ENCODE measurements at regions not wholly inside any gene's neighbourhood (a gene's known extent, or its start where the extent isn't known, plus 50 kb on each side); places are given as distances from the start of the nearest gene placed in this dataset.

- DNase-seq (ENCODE audit: low read depth, low spot score) = no peak
- H3K4me3 ChIP-seq (ENCODE audit: low read depth, low read length) = no peak overlapping the region
- TF ChIP-seq CTCF (IDR thresholded peaks at IDR 0.05; ENCODE audit: insufficient read depth, low read length, missing control alignments) = no peak
- CTCF ChIA-PET = no interaction called here
- POLR2A ChIA-PET = no interaction called here
These were observed 1962.5 kb downstream of the ARAP2 start for GRCh38 chr4:34281826-34282225.

GRCh38 chr4:34289489-34289888 lies 1954.8 kb downstream of the ARAP2 start:
- POLR2A ChIA-PET = no interaction called here
- TF ChIP-seq CTCF (IDR thresholded peaks at IDR 0.05; ENCODE audit: insufficient read depth, low read length, missing control alignments) = no peak
- CTCF ChIA-PET = no interaction called here
- no peak overlapping the region for H3K4me3 ChIP-seq (ENCODE audit: low read depth, low read length)
- DNase-seq (ENCODE audit: low read depth, low spot score) = no peak

- H3K4me3 ChIP-seq (ENCODE audit: low read depth, low read length) = no peak overlapping the region
- ChIA-PET CTCF (no interaction called here), POLR2A (no interaction called here)
- no peak for TF ChIP-seq CTCF (IDR thresholded peaks at IDR 0.05; ENCODE audit: insufficient read depth, low read length, missing control alignments)
- no peak for DNase-seq (ENCODE audit: low read depth, low spot score)
These were observed 1954.4 kb downstream of the ARAP2 start for GRCh38 chr4:34289962-34290361.

- no peak for DNase-seq (ENCODE audit: low read depth, low spot score)
- no peak for TF ChIP-seq CTCF (IDR thresholded peaks at IDR 0.05; ENCODE audit: insufficient read depth, low read length, missing control alignments)
- no peak overlapping the region for H3K4me3 ChIP-seq (ENCODE audit: low read depth, low read length)
- CTCF ChIA-PET = no interaction called here
- POLR2A ChIA-PET = no interaction called here
These were observed 1950.9 kb downstream of the ARAP2 start for GRCh38 chr4:34293459-34293858.

GRCh38 chr4:34309383-34309906 lies 1934.9 kb downstream of the ARAP2 start:
- CTCF ChIA-PET = no interaction called here
- H3K4me3 ChIP-seq (ENCODE audit: low read depth, low read length) = no peak overlapping the region
- POLR2A ChIA-PET = no interaction called here
- TF ChIP-seq CTCF (IDR thresholded peaks at IDR 0.05; ENCODE audit: insufficient read depth, low read length, missing control alignments) = no peak
- DNase-seq (ENCODE audit: low read depth, low spot score) = no peak

GRCh38 chr4:34318773-34319172 lies 1925.5 kb downstream of the ARAP2 start:
- TF ChIP-seq CTCF (IDR thresholded peaks at IDR 0.05; ENCODE audit: insufficient read depth, low read length, missing control alignments) = no peak
- no peak overlapping the region for H3K4me3 ChIP-seq (ENCODE audit: low read depth, low read length)
- DNase-seq (ENCODE audit: low read depth, low spot score) = no peak
- ChIA-PET POLR2A (no interaction called here), CTCF (no interaction called here)
